Dedifferentiated amniotic fluid mesenchymal stem cell (primary cell): ENCODE measurements at regions not wholly inside any gene's neighbourhood (a gene's known extent, or its start where the extent isn't known, plus 50 kb on each side); places are given as distances from the start of the nearest gene placed in this dataset.
A peak's percentile ranks its signal among the peaks of the same experiment; 100 is the strongest.

Experiments
- DNase-seq: peaks from one replicate; pipeline ENCODE4 v3.0.0-alpha.2; 2016; ENCODE audit errors: extremely low spot score

GRCh38 chr6:19454001-19454720, 383.0 kb upstream of the ID4 start:
- no peak for DNase-seq

- DNase-seq, result no peak
Observed at GRCh38 chr6:19454721-19455392, 382.3 kb upstream of the ID4 start.

- DNase-seq, result no peak
Observed at GRCh38 chr6:19463250-19463649, 373.9 kb upstream of the ID4 start.

GRCh38 chr6:19463925-19464324, 373.2 kb upstream of the ID4 start:
- no peak for DNase-seq

GRCh38 chr6:19465256-19465655, 371.9 kb upstream of the ID4 start:
- DNase-seq, result no peak

GRCh38 chr6:19465760-19466159, 371.4 kb upstream of the ID4 start:
- DNase-seq, result peak; percentile 76

GRCh38 chr6:19470333-19470732, 366.8 kb upstream of the ID4 start:
- no peak for DNase-seq

- peak; percentile 33 for DNase-seq
Observed at GRCh38 chr6:19472153-19472552, 365.0 kb upstream of the ID4 start.

- no peak for DNase-seq
Observed at GRCh38 chr6:19472850-19473249, 364.3 kb upstream of the ID4 start.

GRCh38 chr6:19477563-19477962, 359.6 kb upstream of the ID4 start:
- DNase-seq, result no peak

GRCh38 chr6:19478273-19478672, 358.9 kb upstream of the ID4 start:
- no peak for DNase-seq

- no peak for DNase-seq
Observed at GRCh38 chr6:19478992-19479391, 358.2 kb upstream of the ID4 start.

GRCh38 chr6:19479551-19479950, 357.6 kb upstream of the ID4 start:
- DNase-seq, result no peak

- DNase-seq, result no peak
Observed at GRCh38 chr6:19492636-19493405, 344.3 kb upstream of the ID4 start.

- DNase-seq, result no peak
Observed at GRCh38 chr6:19501737-19502245, 335.4 kb upstream of the ID4 start.

- no peak for DNase-seq
Observed at GRCh38 chr6:19502301-19502700, 334.9 kb upstream of the ID4 start.

GRCh38 chr6:19515939-19516338, 321.2 kb upstream of the ID4 start:
- DNase-seq, result no peak

- no peak for DNase-seq
Observed at GRCh38 chr6:19519941-19520340, 317.2 kb upstream of the ID4 start.

GRCh38 chr6:19524366-19525186, 312.6 kb upstream of the ID4 start:
- no peak for DNase-seq

- DNase-seq, result no peak
Observed at GRCh38 chr6:19525673-19526072, 311.5 kb upstream of the ID4 start.

GRCh38 chr6:19530188-19530587, 307.0 kb upstream of the ID4 start:
- no peak for DNase-seq

GRCh38 chr6:19535351-19535750, 301.8 kb upstream of the ID4 start:
- no peak for DNase-seq
